Left renal cortex interstitium (tissue), 4 donors: ENCODE measurements at regions not wholly inside any gene's neighbourhood (a gene's known extent, or its start where the extent isn't known, plus 50 kb on each side); places are given as distances from the start of the nearest gene placed in this dataset.
A peak's percentile ranks its signal among the peaks of the same experiment; 100 is the strongest.

Experiments used
- DNase-seq, 4 donors: peaks; one replicate each; pipeline ENCODE4 v3.0.0-alpha.2; 2013; ENCODE audit warnings: low read depth in 4 of 4, low spot score in 2 of 4, missing footprints in 1 of 4

DNA sequence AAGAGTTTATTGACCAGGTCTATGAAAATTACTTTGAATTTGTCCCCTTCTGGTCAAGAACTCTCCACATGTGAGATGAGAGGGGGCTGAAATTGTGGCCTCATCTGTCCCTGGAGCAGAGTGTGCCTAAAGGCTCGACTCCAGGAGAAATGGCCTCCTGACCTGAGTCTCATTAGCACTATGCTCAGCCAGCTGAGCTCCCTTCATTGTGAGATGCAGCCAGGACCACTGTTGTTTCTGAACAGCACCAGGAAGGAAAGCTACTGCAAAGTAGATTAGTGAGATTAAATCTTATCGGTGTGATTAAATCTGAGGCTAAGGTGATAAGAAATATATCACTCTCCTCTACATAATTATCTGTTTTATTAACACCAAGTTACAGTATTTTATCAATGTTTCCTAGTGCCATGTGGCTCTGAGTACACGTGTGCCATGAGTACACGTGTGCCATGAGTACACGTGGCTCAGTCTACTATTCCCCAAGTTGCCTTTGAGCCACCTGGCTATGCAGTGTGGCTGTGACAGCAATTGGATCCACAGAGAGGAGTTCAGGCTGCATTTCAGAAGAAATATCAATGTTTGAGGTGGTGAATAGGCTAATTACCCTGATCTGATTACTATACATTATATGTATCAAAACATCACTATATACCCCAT is 126.9 kb downstream of the IPMK start:
- DNase-seq: no peak

DNA sequence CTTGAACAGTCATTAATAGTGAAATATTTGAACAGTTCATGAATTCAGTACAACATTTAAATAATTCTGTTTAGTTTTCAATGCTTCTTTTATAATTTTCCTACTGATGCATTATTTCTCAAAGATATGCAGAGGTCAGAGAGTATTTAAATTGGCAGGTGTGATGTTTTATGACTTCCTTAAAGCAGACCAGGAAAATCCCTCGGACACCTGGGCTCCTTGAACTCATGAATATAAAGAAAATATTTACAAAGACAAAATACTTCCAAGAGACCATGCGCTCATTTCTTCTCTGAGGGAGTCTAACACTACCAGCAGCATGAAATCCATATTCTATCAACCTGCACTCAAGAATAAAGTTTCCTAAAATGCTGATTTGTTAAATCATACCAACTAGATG is 127.6 kb downstream of the IPMK start:
- no peak for DNase-seq

DNA sequence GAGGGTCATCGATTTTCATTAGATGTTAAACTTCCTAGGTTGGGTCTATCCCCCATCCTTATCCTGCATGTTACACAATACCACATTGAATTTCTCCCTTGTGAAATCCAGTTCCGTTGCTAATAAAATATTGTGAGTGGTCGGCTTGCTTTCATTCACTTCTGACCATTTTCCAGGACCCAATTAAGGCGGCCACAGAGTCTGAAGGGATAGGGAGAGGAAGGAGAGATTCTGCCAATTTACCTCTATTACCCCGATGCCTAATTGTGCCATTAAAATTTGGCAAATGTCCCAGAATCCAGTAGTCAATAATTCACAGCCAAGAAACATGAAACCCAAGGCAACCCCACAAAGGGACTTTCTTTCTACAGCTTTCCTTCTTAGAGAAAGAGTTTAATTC is 129.9 kb downstream of the IPMK start:
- DNase-seq: peak in 3 of 4 donors; percentile 15 to 55 (median 29)

DNA sequence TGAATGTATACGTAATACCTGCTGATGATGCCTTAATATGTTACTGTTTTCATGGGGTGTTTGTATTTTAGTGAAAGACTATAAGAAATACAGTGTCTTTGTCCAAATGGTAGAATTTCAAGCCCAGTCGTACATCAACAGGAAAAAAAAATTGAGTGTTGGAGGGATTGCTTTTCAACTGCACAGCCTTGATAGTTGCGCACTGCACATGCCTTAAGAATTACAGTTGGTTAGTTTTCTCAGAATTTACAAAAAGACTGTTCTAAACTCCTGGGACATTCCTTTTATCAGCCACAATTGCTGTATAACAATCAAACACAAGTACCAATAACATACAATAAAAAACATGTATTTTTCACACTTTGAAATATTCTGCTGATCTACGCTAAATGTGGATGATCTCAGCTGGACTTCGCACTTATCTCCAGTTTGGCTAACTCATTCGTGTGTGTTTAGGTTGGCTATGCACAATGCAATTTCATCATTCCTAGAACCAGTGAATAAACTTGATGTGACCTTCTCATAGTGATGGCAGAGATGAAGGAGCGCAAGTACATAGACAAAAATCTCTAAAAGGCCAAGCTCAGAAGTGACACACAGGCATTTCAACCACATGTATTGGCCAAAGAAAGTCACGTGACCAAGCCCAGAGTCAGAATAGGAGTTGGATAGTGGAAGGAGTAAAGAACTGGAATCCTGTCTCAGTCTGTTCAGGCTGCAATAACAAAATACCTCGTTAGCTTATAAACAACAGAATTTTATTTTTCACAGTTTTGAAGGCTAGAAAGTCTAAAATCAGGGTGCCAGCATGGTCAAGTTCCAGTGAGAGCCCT is 152.3 kb downstream of the IPMK start:
- no peak for DNase-seq

DNA sequence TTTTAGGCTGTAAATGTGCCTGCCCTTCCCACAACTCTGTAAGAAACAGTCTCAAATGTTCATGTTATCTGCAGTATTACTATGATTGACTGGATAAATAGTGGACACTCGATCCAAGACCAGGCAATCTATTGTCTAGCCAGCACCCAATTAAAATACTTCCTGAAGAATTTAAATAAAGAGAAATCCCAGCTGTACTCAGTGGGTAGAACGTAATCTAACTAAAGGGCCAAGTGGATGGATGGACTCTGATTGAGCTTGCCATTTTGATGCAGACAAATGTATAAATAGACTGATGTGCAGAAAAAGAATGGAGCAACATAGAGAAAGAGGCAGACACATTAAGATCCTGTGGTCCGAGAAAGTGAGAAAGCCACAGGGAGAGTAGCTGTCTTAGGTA is 158.0 kb downstream of the IPMK start:
- no peak for DNase-seq

DNA sequence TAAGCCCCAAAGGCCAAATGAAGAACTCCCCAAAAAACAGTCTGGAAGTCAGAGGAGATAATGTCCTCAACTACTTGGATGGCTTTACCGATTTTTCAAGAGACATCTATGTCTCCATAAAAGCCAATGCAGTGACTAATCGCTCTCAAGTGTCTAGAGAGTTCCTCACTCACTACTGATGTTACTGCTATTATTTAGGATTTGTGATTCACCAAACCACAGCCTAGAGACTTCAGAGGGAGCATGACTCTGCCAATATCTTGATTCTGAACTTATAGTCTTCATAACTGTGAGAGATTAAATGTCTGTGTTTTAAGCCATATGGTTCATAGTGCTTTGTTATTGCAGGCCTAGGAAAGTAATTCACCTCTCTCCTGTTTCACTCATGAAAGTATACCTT is 160.2 kb downstream of the IPMK start:
- no peak for DNase-seq

DNA sequence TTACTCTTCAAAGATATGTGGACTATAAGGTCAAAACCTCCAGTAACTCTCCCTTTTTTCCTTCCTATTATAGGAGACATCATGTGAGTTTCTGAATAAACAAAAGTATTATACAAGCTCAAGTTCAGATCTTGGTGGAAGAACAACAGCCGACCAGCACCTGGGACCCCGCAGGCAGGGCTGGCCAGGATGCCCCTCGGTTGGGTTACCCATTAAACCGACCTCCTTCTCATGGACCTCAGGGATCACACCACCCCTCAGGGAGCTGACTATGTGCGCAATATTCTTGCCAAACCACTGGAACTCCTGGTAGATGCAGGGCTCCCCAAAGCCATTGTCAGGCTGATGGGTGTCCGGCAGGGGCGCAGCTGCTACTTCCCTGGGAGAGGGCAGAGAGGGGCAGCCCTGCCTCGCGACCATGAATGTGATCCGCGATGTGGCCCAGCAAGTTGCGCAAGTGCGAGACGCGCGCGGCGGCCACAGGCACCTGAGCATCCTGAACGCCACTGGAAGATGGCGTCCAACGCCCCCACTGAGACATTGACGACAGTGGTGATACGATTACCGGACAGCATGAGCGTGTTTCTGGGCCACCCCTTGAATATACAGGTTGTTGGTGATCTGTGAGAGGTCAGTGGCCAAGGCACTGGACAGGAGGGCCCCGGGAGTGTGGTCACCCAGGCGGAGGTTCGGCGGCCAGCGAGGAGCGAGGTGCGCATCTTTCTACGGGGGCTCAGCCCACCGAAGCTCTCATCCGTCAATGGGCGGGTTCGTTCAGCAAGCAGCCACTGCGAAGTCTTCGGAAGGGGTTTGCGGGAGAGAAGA is 161.3 kb downstream of the IPMK start:
- no peak for DNase-seq

DNA sequence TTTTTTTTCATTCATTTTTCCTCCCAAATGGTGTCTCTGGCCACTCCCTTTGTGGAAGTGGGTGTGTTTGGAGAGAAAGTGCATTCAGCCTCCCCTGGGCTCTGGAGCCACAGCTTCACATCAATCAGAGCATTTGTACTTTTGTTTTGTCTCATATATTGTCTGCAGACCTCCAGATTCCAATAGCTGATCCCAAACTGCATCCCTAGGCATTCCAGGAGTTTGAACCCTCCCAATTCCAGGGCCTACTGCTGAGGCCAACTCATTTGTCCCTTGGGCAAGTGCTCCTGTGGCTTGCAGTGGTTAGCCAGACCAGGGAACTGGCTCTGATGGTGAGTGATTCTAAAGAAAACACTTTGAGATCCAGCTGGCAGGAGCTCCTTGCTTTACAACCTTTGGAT is 163.3 kb downstream of the IPMK start:
- no peak for DNase-seq

DNA sequence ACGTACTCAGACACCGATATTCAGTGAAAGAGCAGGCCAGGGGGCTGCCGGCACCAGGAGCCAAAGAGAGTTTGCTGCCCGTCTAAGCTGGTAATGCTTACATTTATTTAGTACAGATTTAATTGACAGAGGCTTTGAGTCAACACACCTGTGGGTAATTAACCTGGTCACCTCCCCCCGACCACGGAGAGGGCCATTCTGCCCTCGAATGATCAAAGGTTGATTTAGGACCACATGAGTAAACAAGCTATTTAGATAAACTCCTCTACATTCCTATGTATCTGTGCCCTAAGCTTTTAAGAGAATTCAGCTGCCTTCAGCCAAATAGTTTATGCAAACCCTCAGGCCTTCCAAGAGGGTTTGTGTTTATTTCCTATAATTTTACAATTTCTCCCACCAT is 164.8 kb downstream of the IPMK start:
- no peak for DNase-seq

DNA sequence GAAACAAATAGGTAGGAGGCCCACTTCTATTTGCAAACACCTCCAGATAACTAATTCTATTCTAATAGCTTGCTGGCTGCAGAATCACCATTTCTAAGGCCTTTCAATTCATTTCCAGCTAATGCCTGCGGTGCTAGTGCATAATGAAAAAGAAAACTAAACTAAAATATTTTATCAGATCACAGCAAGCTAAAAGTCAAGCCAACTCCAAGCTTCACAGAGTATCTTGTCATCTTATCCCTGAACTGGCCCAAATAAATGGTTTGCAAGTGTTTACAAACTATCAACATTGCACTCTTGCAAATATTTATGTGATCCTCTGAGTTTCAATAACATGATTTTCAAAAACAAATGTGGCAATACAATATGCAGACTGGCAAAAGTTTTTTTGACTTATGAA is 166.0 kb downstream of the IPMK start:
- DNase-seq: no peak

DNA sequence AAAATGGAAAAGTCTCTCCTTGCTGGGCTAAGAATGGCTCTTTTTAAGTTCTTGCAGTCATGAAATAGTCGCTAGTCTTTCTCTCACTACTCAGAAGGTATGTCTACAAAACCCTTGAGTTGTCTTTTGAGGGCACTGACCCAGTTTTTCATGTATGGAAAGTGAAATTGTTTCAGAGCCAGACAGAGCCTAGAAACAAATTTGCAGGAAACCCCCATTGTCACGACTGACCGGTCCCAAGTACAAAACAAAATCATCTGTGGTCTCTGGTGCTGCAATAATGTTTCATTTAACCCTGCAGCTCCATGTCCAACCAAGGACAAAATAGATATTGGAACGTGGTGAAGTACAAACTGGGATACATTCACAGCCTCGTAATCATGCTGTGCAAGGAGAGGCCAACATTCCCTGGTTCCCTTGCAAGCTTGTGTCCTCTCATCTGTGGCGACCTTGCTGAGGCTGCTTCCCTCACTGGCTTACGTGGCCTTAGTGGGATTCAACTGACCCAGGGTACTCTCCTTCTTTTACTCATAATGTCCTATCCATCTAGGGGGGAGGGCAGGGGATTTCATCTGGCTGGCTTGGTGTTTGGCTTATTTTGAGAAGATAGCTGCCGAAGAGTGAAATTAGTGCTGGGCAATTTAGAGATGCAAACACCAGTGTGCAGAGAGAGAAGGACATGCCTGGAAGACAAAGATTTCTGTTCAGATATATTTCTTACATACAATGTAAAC is 172.5 kb downstream of the IPMK start:
- DNase-seq: no peak

DNA sequence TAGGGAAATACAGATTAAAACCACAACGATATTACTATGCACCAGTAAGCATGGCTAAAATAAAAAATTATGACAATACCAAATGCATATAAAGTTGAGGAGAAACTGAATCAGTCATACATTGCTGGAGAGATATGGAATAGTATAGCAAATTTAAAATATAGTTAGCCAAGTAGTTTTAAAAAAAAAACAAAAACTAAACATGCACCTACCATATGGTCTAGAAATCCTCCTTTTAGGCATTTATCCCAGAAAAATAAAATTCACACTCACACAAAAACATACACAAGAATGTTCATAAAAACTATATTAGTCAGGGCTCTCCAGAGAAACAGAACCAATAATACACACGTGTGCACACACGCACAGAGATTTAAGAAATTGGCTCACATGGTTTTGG is 175.8 kb downstream of the IPMK start:
- DNase-seq: no peak

DNA sequence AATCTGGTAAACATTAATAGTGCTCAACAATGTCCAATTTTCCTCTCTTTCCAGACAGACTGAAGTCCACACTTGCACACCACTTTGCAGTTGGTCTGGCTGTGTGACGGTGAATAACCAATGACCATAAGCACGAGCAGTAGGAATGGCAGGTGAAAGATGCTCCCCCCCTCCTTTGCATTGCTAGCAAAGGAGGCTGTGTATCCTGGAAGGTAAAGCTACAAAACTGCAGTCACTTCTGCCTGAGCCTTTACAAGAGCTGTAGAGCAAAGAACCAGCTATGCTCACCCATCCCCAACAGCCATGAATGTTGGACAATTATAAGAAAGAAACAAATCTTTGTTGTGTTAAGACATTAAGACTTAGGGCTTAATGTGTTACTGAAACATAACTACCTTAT is 178.0 kb downstream of the IPMK start:
- no peak for DNase-seq

DNA sequence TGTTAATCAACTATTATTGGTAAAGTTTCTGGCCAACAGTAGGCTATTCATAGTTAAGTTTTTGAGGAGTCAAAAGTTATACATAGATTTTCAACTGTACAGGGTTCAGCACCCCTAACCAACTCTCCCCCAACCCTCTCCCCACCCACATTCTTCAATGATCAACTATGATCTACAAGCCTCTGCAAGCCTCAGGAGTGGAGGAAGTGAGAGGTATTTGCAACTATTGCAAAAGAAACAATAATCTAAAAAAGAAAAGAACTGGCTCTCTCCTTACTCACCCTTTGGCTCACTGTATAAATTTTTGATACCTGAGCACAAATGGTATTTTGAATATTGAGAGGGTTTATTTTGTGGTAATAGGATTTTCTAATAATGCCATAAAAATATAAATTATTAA is 179.8 kb downstream of the IPMK start:
- no peak for DNase-seq

DNA sequence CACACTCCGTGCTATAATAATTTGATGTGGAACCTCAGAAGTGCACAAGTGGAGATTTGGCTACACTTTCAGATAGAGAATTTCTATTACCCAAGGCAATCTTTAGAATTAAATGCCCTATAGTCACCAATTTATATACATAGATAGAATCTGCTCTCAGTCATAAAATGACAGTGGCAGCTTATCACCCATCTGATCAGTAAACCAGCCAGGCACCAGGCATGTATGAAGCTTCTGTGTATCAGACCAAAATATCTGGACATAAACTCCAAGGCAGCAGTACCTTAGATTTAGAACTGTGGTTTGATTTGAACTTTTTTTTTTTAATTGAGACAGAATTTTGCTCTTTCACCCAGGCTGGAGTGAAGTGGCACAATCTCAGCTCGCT is 180.9 kb downstream of the IPMK start:
- DNase-seq: no peak

DNA sequence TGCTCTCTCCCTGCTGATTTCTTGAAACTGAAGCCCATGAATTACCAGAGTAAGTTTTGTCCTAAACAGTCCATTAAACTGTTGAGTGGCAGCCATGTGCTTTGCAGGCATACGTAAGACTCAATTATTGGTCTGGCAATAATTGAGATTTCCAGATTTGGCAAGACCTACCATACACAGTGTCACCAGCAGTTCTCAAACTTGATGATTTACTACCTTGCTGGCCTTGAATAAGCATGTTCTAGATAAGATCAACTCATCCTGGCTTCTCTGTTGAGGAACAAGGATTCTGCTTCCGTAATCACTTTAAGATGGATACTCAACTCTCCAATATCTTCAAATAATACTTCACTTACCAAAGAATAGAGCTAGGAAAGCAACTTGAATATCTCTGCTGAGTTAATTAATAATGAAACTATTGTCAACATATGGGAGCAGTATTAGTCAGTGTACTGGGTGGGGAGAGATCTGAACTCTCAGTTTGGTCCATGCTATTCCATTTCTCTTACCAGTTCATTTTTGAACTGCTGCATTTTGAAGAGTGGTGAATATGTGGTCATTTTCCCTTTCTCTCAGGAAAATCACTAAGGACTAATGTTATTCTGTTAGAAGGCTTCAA is 181.4 kb downstream of the IPMK start:
- DNase-seq: no peak

DNA sequence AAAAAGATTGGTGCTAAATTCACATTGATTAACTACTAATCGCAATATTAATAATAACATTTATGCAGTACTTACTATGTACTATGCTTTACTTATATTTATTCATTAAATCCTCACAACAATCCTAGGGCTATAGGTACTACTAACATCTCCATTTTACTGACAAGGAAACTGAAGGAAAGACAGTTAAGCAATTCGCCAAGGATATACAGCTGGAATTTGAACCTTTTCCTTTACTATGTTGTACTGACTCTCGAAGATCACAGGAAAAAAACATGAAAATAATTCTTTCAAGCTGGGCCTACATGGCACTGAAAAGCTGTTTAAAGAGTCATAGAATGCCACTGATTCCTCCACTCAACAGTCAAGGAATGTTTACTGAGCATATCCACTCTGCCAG is 185.4 kb downstream of the IPMK start:
- DNase-seq: no peak

DNA sequence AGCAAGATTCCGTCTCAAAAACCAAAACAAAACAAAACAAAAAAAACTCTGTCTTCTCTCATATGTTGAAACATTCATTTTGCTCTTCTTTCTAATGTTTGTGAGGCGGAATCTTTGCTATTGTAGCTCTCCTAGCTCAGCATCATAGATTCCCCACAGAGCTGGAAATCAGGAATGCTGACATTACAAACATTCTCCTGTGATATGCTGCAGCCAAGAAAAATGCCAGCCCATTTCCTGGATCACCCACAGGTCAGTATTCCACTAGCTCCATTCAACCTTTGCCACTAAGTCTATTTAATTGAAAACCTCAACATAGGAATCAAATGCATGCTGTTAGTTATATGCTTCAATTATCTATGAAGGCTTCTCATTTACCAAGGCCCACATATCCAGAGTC is 186.3 kb downstream of the IPMK start:
- no peak for DNase-seq

DNA sequence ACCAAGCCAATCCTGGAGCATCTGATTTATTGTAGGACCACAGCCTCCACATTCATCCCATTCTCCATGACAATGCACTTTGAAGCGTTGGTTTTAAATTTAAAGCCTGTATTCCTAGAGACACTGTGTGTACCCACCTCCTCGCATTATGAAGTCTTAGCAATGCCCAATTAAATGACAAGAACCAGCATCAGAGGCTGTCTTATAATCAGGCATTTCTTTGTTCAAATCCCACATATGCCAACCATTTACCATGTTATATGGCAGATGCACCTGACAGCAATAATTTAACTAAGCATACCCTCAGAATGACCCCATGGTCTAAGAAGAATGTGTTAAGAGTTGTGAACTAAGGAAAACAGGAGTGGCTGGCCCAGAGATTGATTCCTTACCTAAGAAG is 188.2 kb downstream of the IPMK start:
- no peak for DNase-seq

DNA sequence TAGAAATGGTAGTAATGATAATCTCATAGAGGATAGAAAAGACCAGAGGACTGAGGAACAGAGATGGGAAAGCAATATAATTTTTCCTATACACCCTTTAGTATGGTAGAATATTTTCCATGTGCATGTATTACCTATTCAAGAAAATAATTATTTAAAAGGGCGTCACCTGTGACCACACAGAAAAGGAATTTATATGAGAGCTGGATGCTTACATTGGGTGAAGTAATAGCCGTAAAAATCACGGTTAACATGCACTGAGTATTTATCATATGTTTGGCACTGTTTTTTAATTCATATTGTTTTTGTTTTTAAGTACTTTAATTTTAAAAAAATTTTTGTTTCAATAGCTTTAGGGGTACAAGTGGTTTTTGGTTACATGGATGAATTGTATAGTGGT is 195.1 kb downstream of the IPMK start:
- no peak for DNase-seq

DNA sequence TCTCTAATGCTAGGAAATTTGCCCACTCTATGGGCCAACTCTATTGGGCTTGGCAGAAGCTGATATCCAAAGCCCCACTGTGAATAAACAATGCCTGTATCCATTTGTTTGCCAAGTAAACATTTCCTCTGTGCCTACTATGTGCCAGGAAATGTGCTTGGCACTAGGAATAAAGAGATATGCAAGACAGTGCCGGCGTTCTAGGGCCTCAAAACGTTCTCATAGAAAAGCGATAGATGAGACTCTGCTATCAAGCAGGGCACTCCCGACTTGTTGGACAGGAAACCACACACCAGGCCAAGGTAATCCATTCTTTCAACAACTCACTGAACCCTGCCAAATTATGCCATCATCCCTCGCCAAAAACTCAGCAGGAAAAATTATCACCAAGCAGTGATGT is 196.7 kb downstream of the IPMK start:
- no peak for DNase-seq
